Endothelial cell of umbilical vein (primary cell): ENCODE measurements at regions not wholly inside any gene's neighbourhood (a gene's known extent, or its start where the extent isn't known, plus 50 kb on each side); places are given as distances from the start of the nearest gene placed in this dataset.

Source experiments
- BruUV-seq: library from RNA; stranded (reverse); fragments of 400-500 nt; replicated peaks from 2 replicates; lab custom pipeline; 2021; lab: Mats Ljungman, UMichigan
- CTCF ChIA-PET: fragments of 300-600, 350-600 bp; sonication (Branson Sonifier 250); formaldehyde crosslinking; loops from one replicate; lab custom pipeline; 2021; ENCODE audit warnings: antibody characterized with exemption, inconsistent platforms; lab: Charles Lee
- POLR2A ChIA-PET: fragments of 300-600, 350-600 bp; sonication (Branson Sonifier 250); formaldehyde crosslinking; loops from one replicate; lab custom pipeline; 2021; ENCODE audit warnings: antibody characterized with exemption, inconsistent platforms; lab: Charles Lee
- DNase-seq: peaks from one replicate; pipeline ENCODE4 v3.0.0-alpha.2; 2011; ENCODE audit warnings: low read depth, low spot score
- FAIRE-seq: peaks from 2 replicates; lab custom pipeline; 2011; peaks lifted over from hg19 to GRCh38; lab: Jason Lieb, UNC
- H2AFZ ChIP-seq: 2 replicates; pipeline ENCODE4 v1.6.0; 2012; ENCODE audit warnings: low read depth, low read length, control low read depth, inconsistent platforms
- H3K27ac ChIP-seq: 2 replicates; pipeline ENCODE4 v1.5.1; 2011; ENCODE audit warnings: low read depth, mild to moderate bottlenecking, control low read depth, low read length, moderate library complexity; ENCODE audit not compliant: insufficient read depth
- H3K27me3 ChIP-seq, 2 experiments: 2 replicates each; pipeline versions ENCODE4 v1.6.0 to v1.6.1; 2011; ENCODE audit warnings: low read length in 2 of 2, mixed read lengths in 1 of 2; ENCODE audit not compliant: control insufficient read depth in 2 of 2, insufficient read depth in 2 of 2
- H3K36me3 ChIP-seq, 2 experiments: 2 replicates in 1 of 2; 3 replicates in 1 of 2; pipeline ENCODE4 v1.5.1; 2011; ENCODE audit warnings: low read length in 2 of 2, mild to moderate bottlenecking in 1 of 2, moderate library complexity in 1 of 2; ENCODE audit not compliant: control insufficient read depth in 2 of 2, insufficient read depth in 2 of 2; ENCODE audit errors: extremely low read depth in 1 of 2
- H3K4me1 ChIP-seq: 3 replicates; pipeline ENCODE4 v1.5.1; 2011; ENCODE audit warnings: mild to moderate bottlenecking, low read length; ENCODE audit not compliant: control insufficient read depth, insufficient read depth; ENCODE audit errors: extremely low read depth
- H3K4me2 ChIP-seq: 2 replicates; pipeline ENCODE4 v1.6.1; 2011; ENCODE audit warnings: low read length, control low read depth, mixed read lengths; ENCODE audit not compliant: insufficient read depth
- H3K4me3 ChIP-seq, 3 experiments: fragments of 200-600 bp in 1 of 3; sonication (generic), shearing (Covaris generic) in 1 of 3; replicated peaks in 1 of 3; 2 replicates each; pipeline ENCODE4 v1.5.1; 2011 to 2016; ENCODE audit warnings: control low read depth in 3 of 3, low read length in 3 of 3, mild to moderate bottlenecking in 2 of 3, inconsistent platforms in 1 of 3, low read depth in 1 of 3, moderate library complexity in 1 of 3; ENCODE audit not compliant: insufficient read depth in 1 of 3
- H3K79me2 ChIP-seq: 2 replicates; pipeline ENCODE4 v1.6.0; 2012; ENCODE audit warnings: low read length, inconsistent platforms; ENCODE audit not compliant: control insufficient read depth, insufficient read depth
- H3K9ac ChIP-seq: replicated peaks from 2 replicates; pipeline ENCODE3; 2011; ENCODE audit warnings: low read length, control low read depth; ENCODE audit not compliant: insufficient read depth; ENCODE audit errors: extremely low read depth
- H3K9me1 ChIP-seq: replicated peaks from 3 replicates; pipeline ENCODE4 v1.6.0; 2011; ENCODE audit warnings: mild to moderate bottlenecking, low read length; ENCODE audit not compliant: control insufficient read depth, insufficient read depth; ENCODE audit errors: extremely low read depth
- H3K9me3 ChIP-seq: replicated peaks from 2 replicates; pipeline ENCODE4 v1.5.1; 2012; ENCODE audit warnings: low read length, inconsistent platforms; ENCODE audit not compliant: control insufficient read depth, insufficient read depth
- H4K20me1 ChIP-seq: replicated peaks from 2 replicates; pipeline ENCODE3; 2011; ENCODE audit warnings: mild to moderate bottlenecking, low read length; ENCODE audit not compliant: control insufficient read depth, insufficient read depth; ENCODE audit errors: extremely low read depth
- CTCF ChIP-seq, 2 donors: IDR thresholded peaks; 1 replicate in 1 of 2; 2 replicates in 1 of 2; pipeline ENCODE4 v1.5.1; 2011; ENCODE audit warnings: low read length in 2 of 2, mild to moderate bottlenecking in 2 of 2, moderate library complexity in 2 of 2, control low read depth in 1 of 2, inconsistent platforms in 1 of 2, low read depth in 1 of 2; ENCODE audit not compliant: insufficient read depth in 1 of 2; ENCODE audit errors: extremely low read depth in 1 of 2
- EZH2 ChIP-seq: IDR thresholded peaks from 2 replicates; pipeline ENCODE4 v1.6.1; 2012; ENCODE audit warnings: borderline replicate concordance, low read depth, mild to moderate bottlenecking, moderate library complexity, low read length, inconsistent platforms; ENCODE audit not compliant: severe bottlenecking
- FOS ChIP-seq: IDR thresholded peaks from 2 replicates; pipeline ENCODE4 v1.6.1; 2011; ENCODE audit warnings: mild to moderate bottlenecking, low read length, moderate library complexity, borderline replicate concordance; ENCODE audit not compliant: insufficient read depth
- GATA2 ChIP-seq: IDR thresholded peaks from 2 replicates; pipeline ENCODE4 v1.7.0; 2011; ENCODE audit warnings: low read depth, mild to moderate bottlenecking, moderate library complexity, mixed read lengths, low read length; ENCODE audit not compliant: insufficient read length, insufficient read depth
- JUN ChIP-seq: IDR thresholded peaks from 2 replicates; pipeline ENCODE4 v1.6.1; 2011; ENCODE audit warnings: borderline replicate concordance, low read depth; ENCODE audit not compliant: insufficient read length, insufficient read depth
- MAX ChIP-seq: IDR thresholded peaks from 2 replicates; pipeline ENCODE4 v1.6.1; 2011; ENCODE audit not compliant: insufficient read depth, insufficient read length
- MYC ChIP-seq: IDR thresholded peaks from one replicate; pipeline ENCODE4 v1.6.1; 2011; ENCODE audit warnings: mild to moderate bottlenecking, low read depth, low read length
- POLR2AphosphoS5 ChIP-seq: IDR thresholded peaks from 2 replicates; pipeline ENCODE4 v1.6.1; 2012; ENCODE audit warnings: low read depth, mild to moderate bottlenecking, control low read depth, low read length, moderate library complexity; ENCODE audit not compliant: insufficient read depth
- dilution Hi-C: fragments of 300-500 bp; cut with MboI; formaldehyde crosslinking; loops from one replicate; pipeline ENCODE4 v1.15.0; 2019; ENCODE audit warnings: low sequenced_read_pairs; ENCODE audit not compliant: extremely low pct_ligation_motif_present
- intact Hi-C: fragments of 100-400 bp; cut with micrococcal nuclease; formaldehyde crosslinking; loops from one replicate; pipeline ENCODE4 v1.10.0; 2022

GRCh38 chr4:81740487-81740886 is 268.8 kb upstream of the RASGEF1B start:
- no peak overlapping the region for H3K4me2 ChIP-seq
- no peak overlapping the region for H3K27ac ChIP-seq
- no peak overlapping the region for H3K9ac ChIP-seq
- dilution Hi-C loops, result no loop called here
- FAIRE-seq, result no peak
- no TSS peak for BruUV-seq
- no peaks in the 10 kb centered on the region for H3K36me3 ChIP-seq
- ChIA-PET CTCF (no interaction called here), POLR2A (no interaction called here)
- H3K79me2 ChIP-seq, result no peaks in the 10 kb centered on the region
- peaks cover 0 to 3% of the 10 kb centered on the region in 2 experiments for H3K27me3 ChIP-seq
- no peaks in the 10 kb centered on the region for H3K9me1 ChIP-seq
- no peaks in the 10 kb centered on the region for H3K4me1 ChIP-seq
- no peak overlapping the region for H3K4me3 ChIP-seq
- no peaks in the 10 kb centered on the region for H3K9me3 ChIP-seq
- no peak overlapping the region for H2AFZ ChIP-seq
- TF ChIP-seq FOS (no peak), POLR2AphosphoS5 (no peak)
- no peak for DNase-seq
- intact Hi-C loops, result loop anchor here (10.0 kb wide), 1 partner anchor 266 kb away; the partner anchor contains the start of gene RASGEF1B
- no peaks in the 10 kb centered on the region for H4K20me1 ChIP-seq

DNA sequence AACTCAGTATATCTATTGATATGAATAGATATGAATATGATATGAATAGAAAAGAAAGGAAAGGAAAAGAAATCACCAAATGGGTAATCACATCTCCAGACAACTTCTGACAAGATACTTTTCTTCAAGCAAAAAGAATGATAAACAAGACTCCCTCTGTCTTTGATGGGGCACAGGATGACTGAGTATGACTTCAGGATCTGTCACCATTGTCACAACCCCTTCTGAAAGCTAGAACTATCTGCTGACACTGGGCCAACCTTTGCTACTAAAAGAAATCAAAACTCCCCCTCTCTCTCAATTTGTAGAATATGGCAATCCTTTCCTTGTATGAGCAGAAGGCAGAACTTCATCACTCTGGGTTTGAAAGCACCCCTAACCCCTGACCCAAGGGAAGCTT is 267.2 kb upstream of the RASGEF1B start:
- Histone ChIP-seq H3K27ac (no peak overlapping the region), H3K9me1 (no peaks in the 10 kb centered on the region), H3K4me1 (no peaks in the 10 kb centered on the region), H3K79me2 (no peaks in the 10 kb centered on the region), H3K4me3 (no peak overlapping the region), H4K20me1 (no peaks in the 10 kb centered on the region), H3K4me2 (no peak overlapping the region), H3K27me3 (peaks cover 0 to 3% of the 10 kb centered on the region in 2 experiments), H2AFZ (no peak overlapping the region), H3K36me3 (no peaks in the 10 kb centered on the region), H3K9me3 (no peaks in the 10 kb centered on the region), H3K9ac (no peak overlapping the region)
- POLR2A ChIA-PET, result no interaction called here
- DNase-seq, result no peak
- CTCF ChIA-PET, result no interaction called here
- dilution Hi-C loops, result no loop called here
- no TSS peak for BruUV-seq
- no peak for TF ChIP-seq FOS
- no peak for TF ChIP-seq JUN
- no peak for TF ChIP-seq MYC
- TF ChIP-seq MAX, result no peak
- no peak for TF ChIP-seq CTCF (IDR thresholded peaks at IDR 0.05; ENCODE audit: extremely low read depth in 1 of 2, insufficient read depth in 1 of 2, low read depth in 1 of 2, low read length in 2 of 2)
- no peak for TF ChIP-seq POLR2AphosphoS5
- no peak for TF ChIP-seq EZH2
- no peak for TF ChIP-seq GATA2
- intact Hi-C loops, result no loop called here
- no peak for FAIRE-seq
